Neural progenitor cell (in vitro differentiated cells): ENCODE measurements at regions not wholly inside any gene's neighbourhood (a gene's known extent, or its start where the extent isn't known, plus 50 kb on each side); places are given as distances from the start of the nearest gene placed in this dataset.

Source experiments
- DNase-seq: peaks from one replicate; pipeline ENCODE4 v3.0.0-alpha.2; 2016; ENCODE audit warnings: low spot score
- H2AFZ ChIP-seq: fragments of 200-600 bp; sonication (generic); replicated peaks from 2 replicates; pipeline ENCODE4 v1.6.1; 2016; ENCODE audit warnings: antibody characterized with exemption
- H3F3A ChIP-seq: fragments of 200-600 bp; sonication (generic); 2 replicates; pipeline ENCODE4 v1.6.1; 2016; ENCODE audit warnings: antibody characterized with exemption, low read depth
- H3K27ac ChIP-seq: fragments of 200-600 bp; sonication (generic); 2 replicates; pipeline ENCODE4 v1.5.1; 2016; ENCODE audit warnings: mild to moderate bottlenecking
- H3K27me3 ChIP-seq: fragments of 200-600 bp; sonication (generic); 2 replicates; pipeline ENCODE4 v1.6.1; 2016; ENCODE audit warnings: mild to moderate bottlenecking, moderate library complexity
- H3K36me3 ChIP-seq: fragments of 200-600 bp; sonication (generic); 2 replicates; pipeline ENCODE4 v1.5.1; 2016
- H3K4me1 ChIP-seq: fragments of 200-600 bp; sonication (generic); 2 replicates; pipeline ENCODE4 v1.6.1; 2016; ENCODE audit warnings: mixed run types
- H3K4me2 ChIP-seq: fragments of 200-600 bp; sonication (generic); 2 replicates; pipeline ENCODE4 v1.6.1; 2016
- H3K4me3 ChIP-seq: fragments of 200-600 bp; sonication (generic); 2 replicates; pipeline ENCODE4 v1.5.1; 2016
- H3K79me2 ChIP-seq: fragments of 200-600 bp; sonication (generic); 2 replicates; pipeline ENCODE4 v1.6.1; 2016; ENCODE audit warnings: low read depth
- H3K9ac ChIP-seq: fragments of 200-600 bp; sonication (generic); 2 replicates; pipeline ENCODE4 v1.6.1; 2016
- H3K9me3 ChIP-seq: fragments of 200-600 bp; sonication (generic); 2 replicates; pipeline ENCODE4 v1.5.1; 2016; ENCODE audit warnings: low read depth
- H4K20me1 ChIP-seq: fragments of 200-600 bp; sonication (generic); 2 replicates; pipeline ENCODE4 v1.6.1; 2016; ENCODE audit warnings: low read depth
- H3K27ac Mint-ChIP-seq: 3 replicates; pipeline ENCODE4 v1.8.0; 2021; ENCODE audit warnings: mixed read lengths
- H3K27me3 Mint-ChIP-seq: 2 replicates; pipeline ENCODE4 v1.8.0; 2022; ENCODE audit warnings: low read depth, mild to moderate bottlenecking, inconsistent platforms, moderate library complexity, mixed read lengths; ENCODE audit not compliant: insufficient read depth
- H3K36me3 Mint-ChIP-seq: 3 replicates; pipeline ENCODE4 v1.8.0; 2021; ENCODE audit warnings: mixed read lengths
- H3K4me1 Mint-ChIP-seq: 3 replicates; pipeline ENCODE4 v1.8.0; 2021; ENCODE audit warnings: mixed read lengths
- H3K4me3 Mint-ChIP-seq: 3 replicates; pipeline ENCODE4 v1.8.0; 2021; ENCODE audit warnings: mild to moderate bottlenecking, moderate library complexity, mixed read lengths
- H3K9me3 Mint-ChIP-seq: 3 replicates; pipeline ENCODE4 v1.8.0; 2020; ENCODE audit warnings: mixed read lengths
- CTCF ChIP-seq: fragments of 200-600 bp; sonication (generic); IDR thresholded peaks from 2 replicates; pipeline ENCODE4 v1.5.1; 2017; ENCODE audit warnings: antibody characterized with exemption, mild to moderate bottlenecking
- EZH2 ChIP-seq: fragments of 200-600 bp; sonication (generic); IDR thresholded peaks from 2 replicates; pipeline ENCODE4 v1.6.1; 2017; ENCODE audit warnings: antibody characterized with exemption, mild to moderate bottlenecking, moderate library complexity
- EZH2phosphoT487 ChIP-seq: fragments of 200-600 bp; sonication (generic); IDR thresholded peaks from 2 replicates; pipeline ENCODE4 v1.6.1; 2017; ENCODE audit warnings: antibody characterized with exemption

- Mint-ChIP-seq H3K27ac (no peak overlapping the region), H3K36me3 (no peaks in the 10 kb centered on the region), H3K4me3 (no peak overlapping the region), H3K27me3 (no peaks in the 10 kb centered on the region), H3K9me3 (no peaks in the 10 kb centered on the region), H3K4me1 (peaks cover 3% of the 10 kb centered on the region)
- TF ChIP-seq EZH2: no peak
- TF ChIP-seq CTCF: no peak
- TF ChIP-seq EZH2phosphoT487: no peak
- no peaks in the 10 kb centered on the region for H3K9me3 ChIP-seq
- no peaks in the 10 kb centered on the region for H3K36me3 ChIP-seq
- H4K20me1 ChIP-seq: no peaks in the 10 kb centered on the region
- no peaks in the 10 kb centered on the region for H3F3A ChIP-seq
- no peak overlapping the region for H2AFZ ChIP-seq
- H3K9ac ChIP-seq: no peak overlapping the region
- peaks cover 4% of the 10 kb centered on the region for H3K4me1 ChIP-seq
- H3K4me2 ChIP-seq: no peak overlapping the region
- H3K79me2 ChIP-seq: no peaks in the 10 kb centered on the region
- no peak overlapping the region for H3K27ac ChIP-seq
- no peaks in the 10 kb centered on the region for H3K27me3 ChIP-seq
- no peak overlapping the region for H3K4me3 ChIP-seq
- DNase-seq: no peak
These were observed 706.6 kb downstream of the EFNA5 start for GRCh38 chr5:106964132-106964531.

- Mint-ChIP-seq H3K27me3 (no peaks in the 10 kb centered on the region), H3K27ac (no peak overlapping the region), H3K9me3 (no peaks in the 10 kb centered on the region), H3K36me3 (no peaks in the 10 kb centered on the region), H3K4me3 (no peak overlapping the region), H3K4me1 (peaks cover 3% of the 10 kb centered on the region)
- Histone ChIP-seq H3K4me3 (no peak overlapping the region), H3K9ac (no peak overlapping the region), H3K36me3 (no peaks in the 10 kb centered on the region), H3K9me3 (no peaks in the 10 kb centered on the region), H4K20me1 (no peaks in the 10 kb centered on the region), H3K27ac (no peak overlapping the region), H3F3A (no peaks in the 10 kb centered on the region), H2AFZ (no peak overlapping the region), H3K4me2 (no peak overlapping the region), H3K27me3 (no peaks in the 10 kb centered on the region), H3K79me2 (no peaks in the 10 kb centered on the region), H3K4me1 (peaks cover 2% of the 10 kb centered on the region)
- TF ChIP-seq EZH2: no peak
- no peak for TF ChIP-seq EZH2phosphoT487
- TF ChIP-seq CTCF: no peak
- DNase-seq: no peak
These were observed 707.1 kb downstream of the EFNA5 start for GRCh38 chr5:106963630-106964029.

- Histone ChIP-seq H3K36me3 (no peaks in the 10 kb centered on the region), H3K4me2 (no peak overlapping the region), H3K4me1 (no peaks in the 10 kb centered on the region), H4K20me1 (no peaks in the 10 kb centered on the region), H3K9me3 (no peaks in the 10 kb centered on the region), H3F3A (no peaks in the 10 kb centered on the region), H3K4me3 (no peak overlapping the region), H2AFZ (no peak overlapping the region), H3K27ac (no peak overlapping the region), H3K27me3 (no peaks in the 10 kb centered on the region), H3K9ac (no peak overlapping the region), H3K79me2 (no peaks in the 10 kb centered on the region)
- H3K9me3 Mint-ChIP-seq: no peaks in the 10 kb centered on the region
- no peak overlapping the region for H3K27ac Mint-ChIP-seq
- H3K4me1 Mint-ChIP-seq: peaks cover 3% of the 10 kb centered on the region
- no peak for DNase-seq
- TF ChIP-seq EZH2phosphoT487 (no peak), EZH2 (no peak), CTCF (no peak)
- H3K4me3 Mint-ChIP-seq: no peak overlapping the region
- no peaks in the 10 kb centered on the region for H3K36me3 Mint-ChIP-seq
- no peaks in the 10 kb centered on the region for H3K27me3 Mint-ChIP-seq
These were observed 708.1 kb downstream of the EFNA5 start for GRCh38 chr5:106962464-106963230.
